ENCODE measurements at regions not wholly inside any gene's neighbourhood (a gene's known extent, or its start where the extent isn't known, plus 50 kb on each side); places are given as distances from the start of the nearest gene placed in this dataset.

- DNase-seq (ENCODE audit: low spot score) = no peak
Observed at GRCh38 chr9:120292606-120293005, 287.4 kb downstream of the CDK5RAP2 start.

GRCh38 chr9:120291050-120291449 is 288.9 kb downstream of the CDK5RAP2 start:
- DNase-seq (ENCODE audit: low spot score) = no peak

GRCh38 chr9:120289990-120290975 is 289.7 kb downstream of the CDK5RAP2 start:
- DNase-seq (ENCODE audit: low spot score) = no peak

- DNase-seq (ENCODE audit: low spot score) = no peak
Observed at GRCh38 chr9:120289098-120289497, 290.9 kb downstream of the CDK5RAP2 start.

GRCh38 chr9:120286530-120286929 is 293.4 kb downstream of the CDK5RAP2 start:
- DNase-seq (ENCODE audit: low spot score) = no peak

- no peak for DNase-seq (ENCODE audit: low spot score)
Observed at GRCh38 chr9:120284821-120285220, 295.1 kb downstream of the CDK5RAP2 start.

GRCh38 chr9:120281665-120282064 is 298.3 kb downstream of the CDK5RAP2 start:
- DNase-seq (ENCODE audit: low spot score) = no peak

- DNase-seq (ENCODE audit: low spot score) = no peak
Observed at GRCh38 chr9:120267929-120268328, 312.0 kb downstream of the CDK5RAP2 start.

GRCh38 chr9:120265791-120266190 is 314.2 kb downstream of the CDK5RAP2 start:
- DNase-seq (ENCODE audit: low spot score) = no peak

- DNase-seq (ENCODE audit: low spot score) = no peak
Observed at GRCh38 chr9:120264528-120264927, 315.4 kb downstream of the CDK5RAP2 start.

GRCh38 chr9:120263836-120264235 is 316.1 kb downstream of the CDK5RAP2 start:
- no peak for DNase-seq (ENCODE audit: low spot score)

GRCh38 chr9:120261419-120261818 is 318.5 kb downstream of the CDK5RAP2 start:
- no peak for DNase-seq (ENCODE audit: low spot score)

GRCh38 chr9:120259100-120259499 is 320.9 kb downstream of the CDK5RAP2 start:
- DNase-seq (ENCODE audit: low spot score) = no peak

GRCh38 chr9:120258096-120258495 is 321.9 kb downstream of the CDK5RAP2 start:
- DNase-seq (ENCODE audit: low spot score) = no peak

- DNase-seq (ENCODE audit: low spot score) = no peak
Observed at GRCh38 chr9:120257483-120257882, 322.5 kb downstream of the CDK5RAP2 start.

GRCh38 chr9:120256146-120256545 is 323.8 kb downstream of the CDK5RAP2 start:
- no peak for DNase-seq (ENCODE audit: low spot score)

- DNase-seq (ENCODE audit: low spot score) = no peak
Observed at GRCh38 chr9:120252248-120252647, 327.7 kb downstream of the CDK5RAP2 start.

GRCh38 chr9:120242116-120242811 is 337.7 kb downstream of the CDK5RAP2 start:
- no peak for DNase-seq (ENCODE audit: low spot score)

- DNase-seq (ENCODE audit: low spot score) = no peak
Observed at GRCh38 chr9:120236596-120236995, 343.4 kb downstream of the CDK5RAP2 start.

GRCh38 chr9:120235081-120235480 is 344.9 kb downstream of the CDK5RAP2 start:
- no peak for DNase-seq (ENCODE audit: low spot score)

- no peak for DNase-seq (ENCODE audit: low spot score)
Observed at GRCh38 chr9:120230227-120230626, 349.7 kb downstream of the CDK5RAP2 start.

GRCh38 chr9:120221844-120222243 is 358.1 kb downstream of the CDK5RAP2 start:
- DNase-seq (ENCODE audit: low spot score) = no peak

- no peak for DNase-seq (ENCODE audit: low spot score)
Observed at GRCh38 chr9:120214332-120214731, 365.6 kb downstream of the CDK5RAP2 start.

Measured in mucosa of gallbladder (tissue), 1 donor.